Loucy (cell line): ENCODE measurements at regions not wholly inside any gene's neighbourhood (a gene's known extent, or its start where the extent isn't known, plus 50 kb on each side); places are given as distances from the start of the nearest gene placed in this dataset.

Experiments
- H2AFZ ChIP-seq: fragments of 200-600 bp; sonication (generic); 2 replicates; pipeline ENCODE4 v1.6.0; 2016; ENCODE audit warnings: antibody characterized with exemption, mild to moderate bottlenecking, low read length, moderate library complexity
- H3F3A ChIP-seq: fragments of 200-600 bp; 2 replicates; pipeline ENCODE4 v1.6.0; 2016; ENCODE audit warnings: antibody characterized with exemption, low read depth, mild to moderate bottlenecking
- H3K27me3 ChIP-seq: fragments of 200-600 bp; sonication (generic); 2 replicates; pipeline ENCODE4 v1.6.1; 2014; ENCODE audit warnings: low read length, mild to moderate bottlenecking; ENCODE audit not compliant: insufficient read depth, poor library complexity, severe bottlenecking
- H3K36me3 ChIP-seq: fragments of 200-600 bp; sonication (generic); 2 replicates; pipeline ENCODE4 v1.6.1; 2016; ENCODE audit warnings: low read length; ENCODE audit not compliant: insufficient read depth
- H3K4me1 ChIP-seq: fragments of 200-600 bp; sonication (generic); 2 replicates; pipeline ENCODE4 v1.5.1; 2014; ENCODE audit warnings: low read length, mild to moderate bottlenecking; ENCODE audit not compliant: insufficient read depth, poor library complexity, severe bottlenecking
- H3K4me2 ChIP-seq: fragments of 200-600 bp; sonication (generic); 2 replicates; pipeline ENCODE4 v1.6.0; 2014; ENCODE audit warnings: antibody characterized with exemption, low read length, low read depth, mild to moderate bottlenecking; ENCODE audit not compliant: poor library complexity, severe bottlenecking
- H3K4me3 ChIP-seq: fragments of 200-600 bp; sonication (generic); 2 replicates; pipeline ENCODE4 v1.5.1; 2014; ENCODE audit warnings: low read length, mild to moderate bottlenecking, mixed read lengths; ENCODE audit not compliant: poor library complexity, severe bottlenecking
- H3K79me2 ChIP-seq: fragments of 200-600 bp; sonication (generic); 2 replicates; pipeline ENCODE4 v1.6.1; 2014; ENCODE audit warnings: low read length; ENCODE audit not compliant: insufficient read depth
- H3K9ac ChIP-seq: fragments of 200-600 bp; sonication (generic); 2 replicates; pipeline ENCODE4 v1.6.0; 2014; ENCODE audit warnings: mild to moderate bottlenecking, low read depth, low read length, moderate library complexity; ENCODE audit not compliant: poor library complexity, severe bottlenecking
- H3K9me2 ChIP-seq: fragments of 200-600 bp; sonication (generic); replicated peaks from 2 replicates; pipeline ENCODE4 v1.6.1; 2016; ENCODE audit warnings: low read depth, low read length, mixed read lengths
- H3K9me3 ChIP-seq: fragments of 200-600 bp; sonication (generic); 2 replicates; pipeline ENCODE4 v1.6.1; 2014; ENCODE audit warnings: mild to moderate bottlenecking, antibody characterized with exemption, low read length, low read depth; ENCODE audit not compliant: insufficient read depth
- H4K20me1 ChIP-seq: fragments of 200-600 bp; sonication (generic); 2 replicates; pipeline ENCODE4 v1.6.0; 2014; ENCODE audit warnings: antibody characterized with exemption, low read length, mild to moderate bottlenecking; ENCODE audit not compliant: insufficient read depth, poor library complexity, severe bottlenecking
- CTCF ChIP-seq: fragments of 200-600 bp; sonication (generic); conservative IDR thresholded peaks from 2 replicates; pipeline ENCODE4 v1.5.1; 2014; ENCODE audit warnings: mild to moderate bottlenecking, antibody characterized with exemption, low read length
- EZH2phosphoT487 ChIP-seq: fragments of 200-600 bp; IDR thresholded peaks from 2 replicates; pipeline ENCODE4 v1.6.1; 2018; ENCODE audit warnings: antibody characterized with exemption, mild to moderate bottlenecking, moderate library complexity, borderline replicate concordance

DNA sequence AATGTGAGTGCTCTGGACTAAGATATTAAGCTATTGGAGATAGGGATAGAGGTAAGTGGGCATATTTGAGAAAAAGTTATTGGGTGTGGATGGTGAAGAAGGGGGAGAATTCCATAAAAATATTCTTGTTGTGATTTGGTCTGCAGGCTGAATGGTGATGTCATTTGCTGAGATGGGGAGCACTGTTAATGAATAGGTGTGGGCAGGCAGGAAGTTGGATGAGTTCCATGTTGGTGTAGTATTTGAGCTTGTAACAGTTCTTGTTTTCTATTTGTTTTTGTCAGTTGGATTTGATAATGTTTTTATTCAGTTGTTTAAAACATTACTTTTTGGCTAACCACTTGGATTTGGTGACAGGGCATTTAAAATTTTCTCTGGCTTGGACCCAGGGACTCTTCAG lies 168.8 kb downstream of the C11orf87 start:
- TF ChIP-seq CTCF (no peak), EZH2phosphoT487 (no peak)
- Histone ChIP-seq H3K4me3 (no peak overlapping the region), H3K4me2 (no peak overlapping the region), H3F3A (no peaks in the 10 kb centered on the region), H3K9me2 (no peaks in the 10 kb centered on the region), H3K27me3 (no peaks in the 10 kb centered on the region), H3K79me2 (no peaks in the 10 kb centered on the region), H3K9me3 (no peaks in the 10 kb centered on the region), H4K20me1 (no peaks in the 10 kb centered on the region), H3K36me3 (no peaks in the 10 kb centered on the region), H3K4me1 (no peaks in the 10 kb centered on the region), H3K9ac (no peak overlapping the region), H2AFZ (no peak overlapping the region)

DNA sequence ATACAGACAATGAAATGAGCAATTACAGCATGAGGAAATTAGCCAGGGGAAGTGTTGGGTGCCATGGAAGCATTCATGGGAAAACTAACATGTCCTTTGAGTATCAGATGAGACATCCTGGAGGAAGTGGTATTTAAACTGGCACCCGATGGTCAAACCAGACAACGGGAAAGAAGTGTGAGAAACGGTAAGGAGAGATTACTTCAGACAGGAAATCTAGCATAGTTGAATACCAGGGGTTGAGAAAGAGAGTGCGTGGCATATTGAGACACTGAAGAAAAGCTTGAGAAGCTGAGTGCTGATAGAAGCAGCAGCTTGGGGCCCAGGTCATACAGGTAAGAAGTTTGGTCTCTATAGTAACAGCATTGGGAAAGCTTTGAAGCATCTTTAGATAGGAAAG lies 175.3 kb downstream of the C11orf87 start:
- Histone ChIP-seq H3K4me2 (no peak overlapping the region), H3K9me3 (no peaks in the 10 kb centered on the region), H3K9ac (no peak overlapping the region), H3K4me3 (no peak overlapping the region), H3K36me3 (no peaks in the 10 kb centered on the region), H3K4me1 (no peaks in the 10 kb centered on the region), H3K79me2 (no peaks in the 10 kb centered on the region), H3K27me3 (no peaks in the 10 kb centered on the region), H3F3A (no peaks in the 10 kb centered on the region), H3K9me2 (no peaks in the 10 kb centered on the region), H4K20me1 (no peaks in the 10 kb centered on the region), H2AFZ (no peak overlapping the region)
- TF ChIP-seq CTCF (no peak), EZH2phosphoT487 (no peak)

GRCh38 chr11:109604481-109605400 lies 182.8 kb downstream of the C11orf87 start:
- H3K4me3 ChIP-seq: no peak overlapping the region
- no peaks in the 10 kb centered on the region for H3K27me3 ChIP-seq

More at GRCh38 chr11:109604481-109605400, 182.8 kb downstream of the C11orf87 start:
- no peaks in the 10 kb centered on the region for H3F3A ChIP-seq
- H3K9me3 ChIP-seq: no peaks in the 10 kb centered on the region
- H3K79me2 ChIP-seq: no peaks in the 10 kb centered on the region
- TF ChIP-seq EZH2phosphoT487 (no peak), CTCF (no peak)
- no peak overlapping the region for H3K9ac ChIP-seq
- H3K9me2 ChIP-seq: no peaks in the 10 kb centered on the region
- no peak overlapping the region for H2AFZ ChIP-seq
- no peaks in the 10 kb centered on the region for H3K36me3 ChIP-seq
- H4K20me1 ChIP-seq: no peaks in the 10 kb centered on the region
- no peak overlapping the region for H3K4me2 ChIP-seq
- no peaks in the 10 kb centered on the region for H3K4me1 ChIP-seq
